Lower lobe of right lung (tissue), 2 donors: ENCODE measurements at regions not wholly inside any gene's neighbourhood (a gene's known extent, or its start where the extent isn't known, plus 50 kb on each side); places are given as distances from the start of the nearest gene placed in this dataset.

Source experiments
- ATAC-seq, 2 donors: fragments of 200-7000 bp; cut with Tn5 transposase; one replicate each; pipeline ENCODE4 v1.9.1; 2020 to 2022; ENCODE audit warnings: mild to moderate bottlenecking in 2 of 2, moderate library complexity in 2 of 2
- DNase-seq: peaks from one replicate; pipeline ENCODE4 v3.0.0-alpha.2; 2020
- H3K27ac ChIP-seq: fragments of 200-600 bp; one replicate; pipeline ENCODE4 v1.8.0; 2022
- H3K27me3 ChIP-seq: fragments of 200-600 bp; one replicate; pipeline ENCODE4 v1.8.0; 2022; ENCODE audit warnings: low read depth
- H3K36me3 ChIP-seq: fragments of 200-600 bp; one replicate; pipeline ENCODE4 v1.8.0; 2022; ENCODE audit warnings: mild to moderate bottlenecking
- H3K4me1 ChIP-seq: fragments of 200-600 bp; one replicate; pipeline ENCODE4 v1.8.0; 2022
- H3K4me3 ChIP-seq: fragments of 200-600 bp; one replicate; pipeline ENCODE4 v1.8.0; 2022; ENCODE audit warnings: mild to moderate bottlenecking
- H3K9me3 ChIP-seq: fragments of 200-600 bp; one replicate; pipeline ENCODE4 v1.8.0; 2022
- intact Hi-C: fragments of 100-400 bp; cut with DNase I; formaldehyde crosslinking; loops from one replicate; pipeline ENCODE4 v1.11.0; 2022
- TF ChIP-seq, protein P1 (sequence below): fragments of 200-600 bp; IDR thresholded peaks from one replicate; pipeline ENCODE4 v1.8.0; 2022; ENCODE audit warnings: antibody characterized with exemption, mild to moderate bottlenecking
- donor health status: DM: no; HTN: yes; CAD: no; lungs with severe emphysema.

DNA sequence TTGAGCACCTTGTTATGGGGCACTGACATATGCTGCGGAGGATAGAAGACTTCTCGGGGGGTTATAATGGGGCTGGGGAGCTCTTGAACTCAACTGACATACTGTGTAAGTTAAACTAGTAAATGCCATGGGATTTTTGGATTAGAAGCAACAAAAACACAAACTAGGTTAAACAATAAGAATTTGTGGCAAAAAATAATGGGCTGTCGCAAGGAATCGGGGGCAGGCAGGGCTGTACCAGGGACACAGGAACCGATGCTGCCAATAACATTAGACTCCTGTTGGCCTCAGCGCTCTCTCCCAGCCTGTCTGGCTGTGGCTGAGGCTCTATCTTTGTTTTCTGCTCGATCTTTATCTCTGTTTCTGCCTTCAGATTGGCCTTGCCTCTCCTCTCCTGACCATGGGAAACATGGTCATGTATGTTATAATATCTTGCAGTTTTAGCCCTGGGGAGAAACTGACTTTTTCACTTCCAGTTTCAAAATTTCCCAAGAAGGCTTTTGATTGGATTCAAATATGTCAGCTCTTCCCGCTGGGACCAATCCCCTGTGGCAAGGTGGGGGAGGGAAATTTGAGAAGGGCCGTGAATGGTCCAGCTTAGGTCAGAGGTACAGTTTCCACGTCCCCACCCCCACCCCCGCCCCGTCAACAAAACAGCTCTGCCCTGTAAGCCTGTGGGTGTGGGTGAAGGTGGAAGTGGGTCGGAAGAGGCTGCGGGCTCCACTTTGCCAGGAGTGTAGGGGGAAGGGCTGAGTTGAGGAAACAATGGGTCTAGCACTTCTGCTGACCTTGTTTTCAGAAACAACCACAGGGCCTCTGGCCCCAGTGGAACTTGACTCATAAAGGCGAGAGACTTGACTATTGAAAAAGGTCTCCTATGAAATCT, 161.1 kb upstream of the TBL1XR1 start:
- H3K4me3 ChIP-seq, result peak overlapping the region; percentile 50
- ATAC-seq, result peak; percentile 64 to 73

DNA sequence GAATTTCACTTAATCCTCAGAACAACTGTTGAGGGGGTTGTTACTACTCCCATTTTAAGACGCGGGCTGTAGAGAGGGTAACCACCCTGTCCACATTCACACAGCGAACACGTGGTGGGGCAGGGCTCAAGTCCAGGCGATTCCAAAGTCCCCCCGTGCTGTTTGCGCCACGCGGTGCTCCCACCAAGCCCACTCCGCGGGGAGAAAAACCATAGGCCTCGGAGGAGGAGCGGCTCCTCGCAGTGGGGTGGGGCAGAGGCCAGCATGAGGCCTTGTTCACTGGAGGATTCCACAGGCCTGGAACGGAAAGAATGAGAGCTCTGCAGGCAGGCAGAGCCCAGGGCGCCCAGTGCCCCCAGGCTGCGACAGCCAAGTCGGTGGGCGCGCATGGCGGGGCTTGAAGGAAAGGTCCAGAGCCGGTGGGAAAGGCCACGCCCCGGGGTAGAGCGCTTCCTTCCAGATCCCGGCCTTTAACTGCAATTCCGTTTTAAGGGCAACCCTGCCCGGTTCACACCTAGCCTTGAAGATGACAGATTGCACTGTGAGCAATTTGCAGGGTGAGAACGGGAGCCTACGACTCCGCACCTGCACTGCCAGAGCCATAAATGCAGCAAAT, 161.8 kb upstream of the TBL1XR1 start:
- H3K4me1 ChIP-seq, result peaks cover 55% of the 10 kb centered on the region
- ATAC-seq, result peak; percentile 4 to 34
- no peaks in the 10 kb centered on the region for H3K36me3 ChIP-seq
- H3K27me3 ChIP-seq, result no peaks in the 10 kb centered on the region
- H3K4me3 ChIP-seq, result peak overlapping the region; percentile 50
- TF ChIP-seq, protein P1, sequence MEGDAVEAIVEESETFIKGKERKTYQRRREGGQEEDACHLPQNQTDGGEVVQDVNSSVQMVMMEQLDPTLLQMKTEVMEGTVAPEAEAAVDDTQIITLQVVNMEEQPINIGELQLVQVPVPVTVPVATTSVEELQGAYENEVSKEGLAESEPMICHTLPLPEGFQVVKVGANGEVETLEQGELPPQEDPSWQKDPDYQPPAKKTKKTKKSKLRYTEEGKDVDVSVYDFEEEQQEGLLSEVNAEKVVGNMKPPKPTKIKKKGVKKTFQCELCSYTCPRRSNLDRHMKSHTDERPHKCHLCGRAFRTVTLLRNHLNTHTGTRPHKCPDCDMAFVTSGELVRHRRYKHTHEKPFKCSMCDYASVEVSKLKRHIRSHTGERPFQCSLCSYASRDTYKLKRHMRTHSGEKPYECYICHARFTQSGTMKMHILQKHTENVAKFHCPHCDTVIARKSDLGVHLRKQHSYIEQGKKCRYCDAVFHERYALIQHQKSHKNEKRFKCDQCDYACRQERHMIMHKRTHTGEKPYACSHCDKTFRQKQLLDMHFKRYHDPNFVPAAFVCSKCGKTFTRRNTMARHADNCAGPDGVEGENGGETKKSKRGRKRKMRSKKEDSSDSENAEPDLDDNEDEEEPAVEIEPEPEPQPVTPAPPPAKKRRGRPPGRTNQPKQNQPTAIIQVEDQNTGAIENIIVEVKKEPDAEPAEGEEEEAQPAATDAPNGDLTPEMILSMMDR, result no peak
- intact Hi-C loops, result loop anchor here (5.0 kb wide), 1 partner anchor 162 kb away; the partner anchor contains the start of gene TBL1XR1
- DNase-seq, result peak; percentile 60
- no peaks in the 10 kb centered on the region for H3K9me3 ChIP-seq
- peak overlapping the region; percentile 91 for H3K27ac ChIP-seq

More for the DNA sequence above, 161.1 kb upstream of the TBL1XR1 start:
- Histone ChIP-seq H3K9me3 (no peaks in the 10 kb centered on the region), H3K27ac (peak overlapping the region; percentile 91), H3K4me1 (peaks cover 55% of the 10 kb centered on the region), H3K27me3 (no peaks in the 10 kb centered on the region), H3K36me3 (no peaks in the 10 kb centered on the region)
- intact Hi-C loops, result loop anchor here (5.0 kb wide), 1 partner anchor 161 kb away; the partner anchor contains the start of gene TBL1XR1
- peak; percentile 78 for DNase-seq
- TF ChIP-seq, protein P1, result no peak

DNA sequence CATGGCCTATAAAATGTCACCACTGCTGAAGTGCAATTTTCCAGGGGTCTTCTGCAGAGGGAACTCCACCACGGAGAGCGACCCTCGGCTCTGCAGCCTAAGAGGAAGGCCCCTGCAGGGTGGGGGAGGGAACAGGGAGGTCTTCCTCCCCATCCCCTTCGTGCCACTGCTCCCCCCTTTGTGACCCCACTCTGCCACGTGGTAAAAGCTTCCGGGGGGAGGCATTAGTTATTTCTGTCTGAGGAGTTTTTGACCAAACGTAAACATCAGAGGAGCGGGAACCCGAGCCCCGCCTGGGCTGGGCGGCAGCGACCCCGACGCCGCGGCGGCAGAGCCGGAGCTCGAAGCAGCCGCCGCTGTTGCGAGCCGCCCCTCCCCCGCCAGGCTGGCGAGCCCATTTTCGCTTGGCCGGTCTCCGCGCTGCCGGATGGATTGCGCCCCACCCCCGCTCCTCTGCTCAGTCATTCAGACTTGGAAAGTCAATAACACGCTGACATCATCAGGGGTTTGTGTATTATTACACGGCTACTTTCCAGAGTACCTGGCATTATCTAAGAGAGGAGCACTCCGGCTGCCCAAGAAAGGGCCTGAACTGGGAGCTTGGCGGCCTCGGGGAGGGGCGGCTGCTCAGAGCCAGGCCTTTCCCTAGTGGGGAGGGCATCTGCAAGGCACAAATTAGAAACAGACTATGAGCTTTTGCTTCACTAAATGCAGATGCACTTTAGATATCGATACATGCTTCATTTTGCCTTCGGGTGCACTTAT, 162.5 kb upstream of the TBL1XR1 start:
- TF ChIP-seq, protein P1, result no peak
- Histone ChIP-seq H3K4me1 (peaks cover 55% of the 10 kb centered on the region), H3K27me3 (no peaks in the 10 kb centered on the region), H3K9me3 (no peaks in the 10 kb centered on the region), H3K36me3 (no peaks in the 10 kb centered on the region), H3K4me3 (peak overlapping the region; percentile 50), H3K27ac (peak overlapping the region; percentile 91)
- intact Hi-C loops, result loop anchor here (5.0 to 10.0 kb wide), 2 partner anchors 162 to 315 kb away; partner anchors contain the start of gene TBL1XR1
- DNase-seq (peak; percentile 97), ATAC-seq (peak; percentile 94 to 96)

DNA sequence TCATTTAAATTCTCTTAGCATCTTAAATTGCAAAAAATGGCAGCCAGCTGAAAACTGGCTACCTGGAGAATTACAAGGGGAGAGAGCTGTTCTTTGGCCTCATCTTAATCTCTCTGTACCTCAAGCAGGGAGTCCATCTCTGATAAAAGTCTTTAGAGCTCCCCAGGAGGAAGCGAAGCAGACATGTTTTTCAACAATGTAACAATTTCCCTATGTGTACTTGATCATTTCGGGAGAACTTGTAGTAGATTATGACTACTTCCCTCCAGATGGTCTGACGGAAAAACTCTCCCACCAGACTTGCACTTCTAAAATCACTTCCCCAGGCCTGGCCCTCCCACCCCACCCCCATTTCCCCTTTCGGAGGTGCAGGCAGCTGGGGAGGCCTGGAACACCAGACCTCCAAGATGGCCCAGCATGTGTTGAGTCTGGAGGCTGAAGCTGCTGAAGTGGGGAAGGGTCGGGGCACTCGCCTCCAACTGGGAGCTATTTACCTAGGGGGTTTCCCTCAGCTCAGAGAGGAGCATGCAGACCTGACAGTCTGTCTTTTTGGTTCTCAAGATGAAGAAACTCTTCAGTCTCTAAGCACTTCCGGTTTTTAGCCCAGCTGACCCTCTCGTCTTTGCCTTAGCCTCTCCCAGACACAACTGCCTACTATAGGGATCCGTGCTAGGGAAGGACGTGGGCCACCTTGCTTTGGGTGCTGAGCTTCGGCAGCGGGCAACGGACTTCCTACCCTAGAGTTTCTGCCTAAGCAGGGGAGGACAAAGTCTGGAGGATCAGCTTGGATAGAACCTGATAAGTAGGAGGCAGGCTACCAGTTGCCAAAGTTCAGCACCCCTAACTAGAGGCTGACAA, 164.0 kb upstream of the TBL1XR1 start:
- peak overlapping the region; percentile 50 for H3K4me3 ChIP-seq
- TF ChIP-seq, protein P1, result no peak
- no peaks in the 10 kb centered on the region for H3K36me3 ChIP-seq
- peaks cover 55% of the 10 kb centered on the region for H3K4me1 ChIP-seq
- peak overlapping the region; percentile 91 for H3K27ac ChIP-seq
- intact Hi-C loops, result loop anchor here (10.0 kb wide), 1 partner anchor 317 kb away; no protein-coding TSS in a partner anchor
- DNase-seq (no peak), ATAC-seq (no peak)
- H3K9me3 ChIP-seq, result no peaks in the 10 kb centered on the region
- no peaks in the 10 kb centered on the region for H3K27me3 ChIP-seq
